HUES6 (cell line): ENCODE measurements at regions not wholly inside any gene's neighbourhood (a gene's known extent, or its start where the extent isn't known, plus 50 kb on each side); places are given as distances from the start of the nearest gene placed in this dataset.

Experiments used
- H3K27ac ChIP-seq: 2 replicates; pipeline ENCODE4 v1.7.0; 2013; ENCODE audit warnings: low read depth, mild to moderate bottlenecking, low read length, inconsistent platforms
- H3K27me3 ChIP-seq: 2 replicates; pipeline ENCODE4 v1.6.1; 2013; ENCODE audit warnings: low read length; ENCODE audit not compliant: control insufficient read depth, insufficient read depth
- H3K36me3 ChIP-seq: 2 replicates; pipeline ENCODE4 v1.6.1; 2013; ENCODE audit warnings: low read length; ENCODE audit not compliant: control insufficient read depth, insufficient read depth
- H3K4me1 ChIP-seq: 2 replicates; pipeline ENCODE4 v1.6.1; 2013; ENCODE audit warnings: low read length; ENCODE audit not compliant: control insufficient read depth, insufficient read depth
- H3K4me3 ChIP-seq: 2 replicates; pipeline ENCODE4 v1.5.1; 2013; ENCODE audit warnings: low read depth, low read length
- H3K9ac ChIP-seq: one replicate; pipeline ENCODE4 v1.6.1; 2013; ENCODE audit warnings: mild to moderate bottlenecking, low read length
- H3K9me3 ChIP-seq: 2 replicates; pipeline ENCODE4 v1.6.1; 2013; ENCODE audit warnings: low read depth, low read length; ENCODE audit not compliant: control insufficient read depth, insufficient read depth

DNA sequence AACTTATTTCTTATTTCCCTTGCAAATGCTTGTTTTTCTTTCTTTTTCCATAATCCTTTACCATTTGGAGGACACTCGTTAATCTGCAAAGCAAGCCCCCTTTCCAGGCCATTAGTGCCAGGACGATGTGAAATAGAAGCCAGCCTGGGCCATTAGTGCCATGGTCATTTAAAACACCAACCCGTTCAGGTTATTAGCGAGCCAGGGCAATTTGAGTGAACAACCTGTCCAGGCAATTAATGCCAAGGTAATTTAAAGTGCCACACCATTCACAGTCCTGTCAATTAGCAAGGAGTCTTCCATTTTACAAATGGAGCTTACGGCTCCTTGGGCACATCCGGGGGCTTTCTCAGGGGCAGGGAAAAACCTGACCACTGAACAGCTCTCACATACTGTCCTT, 370.6 kb downstream of the HRH4 start:
- Histone ChIP-seq H3K36me3 (no peaks in the 10 kb centered on the region), H3K4me3 (no peak overlapping the region), H3K9ac (no peak overlapping the region), H3K9me3 (no peaks in the 10 kb centered on the region), H3K4me1 (peaks cover 27% of the 10 kb centered on the region), H3K27me3 (no peaks in the 10 kb centered on the region), H3K27ac (no peak overlapping the region)

- Histone ChIP-seq H3K27me3 (no peaks in the 10 kb centered on the region), H3K36me3 (no peaks in the 10 kb centered on the region), H3K4me1 (peaks cover 20% of the 10 kb centered on the region), H3K9ac (no peak overlapping the region), H3K27ac (no peak overlapping the region), H3K9me3 (no peaks in the 10 kb centered on the region), H3K4me3 (no peak overlapping the region)
These were observed 371.6 kb downstream of the HRH4 start for GRCh38 chr18:24831871-24832665.

- Histone ChIP-seq H3K36me3 (no peaks in the 10 kb centered on the region), H3K4me3 (no peak overlapping the region), H3K27ac (no peak overlapping the region), H3K4me1 (peaks cover 10% of the 10 kb centered on the region; the same call in 1 of the 2 replicates), H3K27me3 (no peaks in the 10 kb centered on the region), H3K9me3 (no peaks in the 10 kb centered on the region), H3K9ac (no peak overlapping the region)
These were observed 375.3 kb downstream of the HRH4 start for GRCh38 chr18:24835751-24836150.

DNA sequence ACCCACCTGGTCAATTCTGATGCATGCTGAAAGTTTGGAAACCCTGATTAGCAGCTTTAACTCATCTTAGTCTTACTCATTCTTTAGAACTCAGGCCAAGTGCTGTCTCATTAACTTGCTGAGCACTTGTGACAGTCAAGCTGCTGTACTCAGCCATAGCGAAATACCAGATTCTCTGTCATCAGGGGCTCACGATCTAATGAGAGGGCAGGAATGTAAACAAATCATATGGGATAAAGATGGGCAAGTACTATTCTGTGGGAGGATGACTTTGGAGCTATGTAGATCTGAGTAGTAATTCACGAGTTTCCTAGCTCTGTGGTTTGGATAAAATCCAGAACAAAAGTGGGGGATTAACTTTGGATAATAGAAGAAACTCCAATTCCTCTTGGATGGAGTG, 376.6 kb downstream of the HRH4 start:
- no peaks in the 10 kb centered on the region for H3K9me3 ChIP-seq

DNA sequence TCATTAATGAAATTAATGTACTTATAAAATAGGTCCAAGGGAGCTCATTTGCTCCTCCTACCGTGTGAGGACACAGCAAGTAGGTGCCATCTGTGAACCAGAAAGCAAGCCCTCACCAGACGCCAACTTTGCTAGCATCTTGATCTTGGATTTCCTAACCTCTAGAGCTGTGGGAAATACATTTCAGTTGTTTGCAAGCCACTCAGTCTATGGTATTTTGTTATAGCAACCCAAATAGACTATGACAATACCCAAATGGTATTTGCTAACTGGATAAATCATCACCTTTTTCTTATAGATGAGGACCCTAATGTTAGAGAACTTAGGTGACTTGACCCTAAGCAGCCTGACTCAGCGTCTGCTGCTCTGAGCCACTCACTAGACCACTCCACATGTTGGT, 379.6 kb downstream of the HRH4 start:
- H3K9ac ChIP-seq = no peak overlapping the region
- H3K27me3 ChIP-seq = no peaks in the 10 kb centered on the region
- H3K9me3 ChIP-seq = no peaks in the 10 kb centered on the region
- H3K36me3 ChIP-seq = no peaks in the 10 kb centered on the region
- peaks cover 4% of the 10 kb centered on the region; the same call in 1 of the 2 replicates for H3K4me1 ChIP-seq
- H3K4me3 ChIP-seq = no peak overlapping the region
- no peak overlapping the region for H3K27ac ChIP-seq

More for the DNA sequence above, 376.6 kb downstream of the HRH4 start:
- Histone ChIP-seq H3K27ac (no peak overlapping the region), H3K36me3 (no peaks in the 10 kb centered on the region), H3K9ac (no peak overlapping the region), H3K4me1 (peaks cover 4% of the 10 kb centered on the region; the same call in 1 of the 2 replicates), H3K4me3 (no peak overlapping the region), H3K27me3 (no peaks in the 10 kb centered on the region)

DNA sequence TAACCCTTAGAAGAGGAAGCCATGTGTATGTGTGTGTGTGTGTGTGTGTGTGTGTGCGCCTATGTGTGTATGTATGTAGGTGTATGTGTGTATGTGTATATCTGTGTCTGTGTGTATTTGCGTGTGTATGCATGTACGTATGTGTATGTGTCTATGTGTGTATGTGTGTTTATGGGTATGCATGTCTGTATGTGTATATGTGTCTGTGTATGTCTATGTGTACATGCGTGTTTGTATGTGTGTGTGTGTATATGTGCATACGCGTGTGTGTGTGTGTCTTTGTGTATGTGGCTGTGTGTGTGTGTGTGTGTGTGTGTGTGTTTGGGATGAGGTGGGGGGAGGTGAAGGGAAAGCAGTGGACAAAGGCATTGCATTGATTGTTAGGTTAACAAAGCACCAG, 380.2 kb downstream of the HRH4 start:
- Histone ChIP-seq H3K4me1 (peaks cover 4% of the 10 kb centered on the region; the same call in 1 of the 2 replicates), H3K27me3 (no peaks in the 10 kb centered on the region), H3K9ac (no peak overlapping the region), H3K4me3 (no peak overlapping the region), H3K9me3 (no peaks in the 10 kb centered on the region), H3K36me3 (no peaks in the 10 kb centered on the region), H3K27ac (no peak overlapping the region)

DNA sequence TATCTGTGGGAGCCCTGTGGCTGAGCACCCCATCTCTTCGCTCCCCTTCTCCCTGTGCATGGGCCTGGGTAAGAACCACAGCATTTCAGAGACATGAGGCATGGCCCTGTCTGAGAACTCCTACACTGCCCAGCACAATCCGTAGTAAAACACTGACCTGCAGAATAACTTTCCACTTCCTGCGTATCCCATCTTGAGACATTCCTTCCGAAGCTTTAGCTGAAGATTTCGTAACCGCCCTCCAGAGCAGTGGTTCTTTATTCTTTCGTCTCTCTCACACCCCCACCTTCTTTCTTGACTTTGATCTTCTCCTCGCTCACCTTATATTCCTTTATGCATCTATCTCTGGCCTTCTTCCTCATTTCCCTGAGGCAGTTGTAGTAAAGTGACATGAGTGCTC, 381.1 kb downstream of the HRH4 start:
- H3K4me1 ChIP-seq = peaks cover 4% of the 10 kb centered on the region; the same call in 1 of the 2 replicates
- no peaks in the 10 kb centered on the region for H3K36me3 ChIP-seq
- no peaks in the 10 kb centered on the region for H3K27me3 ChIP-seq
- H3K4me3 ChIP-seq = no peak overlapping the region
- no peak overlapping the region for H3K27ac ChIP-seq
- H3K9ac ChIP-seq = no peak overlapping the region
- no peaks in the 10 kb centered on the region for H3K9me3 ChIP-seq

GRCh38 chr18:24843123-24843522, 382.7 kb downstream of the HRH4 start:
- Histone ChIP-seq H3K4me1 (peaks cover 4% of the 10 kb centered on the region; the same call in 1 of the 2 replicates), H3K4me3 (no peak overlapping the region), H3K27me3 (no peaks in the 10 kb centered on the region), H3K9me3 (no peaks in the 10 kb centered on the region), H3K36me3 (no peaks in the 10 kb centered on the region), H3K9ac (no peak overlapping the region), H3K27ac (no peak overlapping the region)

DNA sequence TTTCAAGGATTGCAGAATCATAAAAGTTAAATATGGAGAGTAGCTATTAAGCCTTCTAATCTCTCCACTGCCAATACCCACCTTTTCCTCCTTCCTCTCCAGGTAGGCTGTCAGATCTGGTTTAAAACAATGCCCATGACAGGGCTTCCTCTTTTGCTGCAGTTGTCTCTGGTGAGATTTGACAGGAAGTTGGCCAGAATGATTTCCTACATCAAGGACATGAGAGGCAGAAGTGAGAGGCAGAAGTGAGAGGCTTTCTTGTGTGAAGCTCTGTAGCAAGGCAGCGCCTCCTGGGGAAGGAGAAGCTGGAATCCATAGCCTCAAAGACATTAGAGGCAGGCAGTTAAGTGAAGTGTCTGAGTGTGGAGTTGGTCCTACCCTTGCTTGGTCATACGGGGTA, 385.7 kb downstream of the HRH4 start:
- H3K4me3 ChIP-seq = no peak overlapping the region
- no peaks in the 10 kb centered on the region for H3K4me1 ChIP-seq
- H3K9me3 ChIP-seq = no peaks in the 10 kb centered on the region
- no peaks in the 10 kb centered on the region for H3K27me3 ChIP-seq
- no peaks in the 10 kb centered on the region for H3K36me3 ChIP-seq
- no peak overlapping the region for H3K9ac ChIP-seq
- H3K27ac ChIP-seq = no peak overlapping the region

- Histone ChIP-seq H3K4me1 (0 out of 2 replicates have a peak, but pooled peaks cover 5% of the 10 kb centered on the region), H3K27ac (no peak overlapping the region), H3K9me3 (no peaks in the 10 kb centered on the region), H3K9ac (no peak overlapping the region), H3K36me3 (no peaks in the 10 kb centered on the region), H3K27me3 (no peaks in the 10 kb centered on the region), H3K4me3 (no peak overlapping the region)
These were observed 390.1 kb downstream of the HRH4 start for GRCh38 chr18:24850532-24850931.

GRCh38 chr18:24853076-24853475, 392.6 kb downstream of the HRH4 start:
- Histone ChIP-seq H3K4me1 (0 out of 2 replicates have a peak, but pooled peaks cover 5% of the 10 kb centered on the region), H3K9me3 (no peaks in the 10 kb centered on the region), H3K9ac (no peak overlapping the region), H3K27ac (no peak overlapping the region), H3K27me3 (no peaks in the 10 kb centered on the region), H3K4me3 (no peak overlapping the region), H3K36me3 (no peaks in the 10 kb centered on the region)
